Transverse colon (tissue), 4 donors: ENCODE measurements at regions not wholly inside any gene's neighbourhood (a gene's known extent, or its start where the extent isn't known, plus 50 kb on each side); places are given as distances from the start of the nearest gene placed in this dataset.

Source experiments
- DNase-seq: peaks from one replicate; pipeline ENCODE4 v3.0.0-alpha.2; 2019
- H3K27ac ChIP-seq, 4 donors: fragments of 200-600 bp; sonication (generic); 2 replicates each; pipeline ENCODE4 v1.5.1; 2016 to 2018; ENCODE audit warnings: inconsistent platforms in 4 of 4
- H3K27me3 ChIP-seq: fragments of 200-600 bp; sonication (generic); 2 replicates; pipeline ENCODE4 v1.5.1; 2017; ENCODE audit warnings: inconsistent platforms
- H3K36me3 ChIP-seq, 4 donors: fragments of 200-600 bp; sonication (generic); 2 replicates each; pipeline ENCODE4 v1.5.1; 2017 to 2019; ENCODE audit warnings: inconsistent platforms in 4 of 4
- H3K4me1 ChIP-seq, 4 donors: fragments of 200-600 bp; sonication (generic); 2 replicates each; pipeline ENCODE4 v1.5.1; 2017 to 2020; ENCODE audit warnings: inconsistent platforms in 4 of 4
- H3K4me3 ChIP-seq, 4 donors: fragments of 200-600 bp; sonication (generic); 1 replicate in 1 of 4; 2 replicates in 3 of 4; pipeline versions ENCODE4 v1.5.1 to v1.6.1; 2017 to 2019; ENCODE audit warnings: inconsistent platforms in 4 of 4
- H3K9me3 ChIP-seq, 2 donors: fragments of 200-600 bp; sonication (generic); 2 replicates each; pipeline ENCODE4 v1.5.1; 2017 to 2019; ENCODE audit warnings: inconsistent platforms in 2 of 2
- CTCF ChIP-seq, 5 experiments: fragments of 200-600 bp in 3 of 5; fragments of 450-650 bp in 2 of 5; sonication (generic) in 3 of 5; IDR thresholded peaks; 1 replicate in 2 of 5; 2 replicates in 3 of 5; pipeline ENCODE4 v1.5.1; 2016 to 2017; ENCODE audit warnings: antibody characterized with exemption in 5 of 5, inconsistent platforms in 3 of 5, mild to moderate bottlenecking in 2 of 5, moderate library complexity in 1 of 5
- EP300 ChIP-seq: sonication (generic); formaldehyde crosslinking; IDR thresholded peaks from one replicate; pipeline ENCODE4 v1.6.1; 2017; ENCODE audit warnings: antibody characterized with exemption, low read depth
- POLR2A ChIP-seq: fragments of 450-650 bp; IDR thresholded peaks from one replicate; pipeline ENCODE4 v1.6.1; 2016; ENCODE audit warnings: antibody characterized with exemption, mild to moderate bottlenecking, moderate library complexity
- POLR2AphosphoS5 ChIP-seq, 3 donors: sonication (generic); formaldehyde crosslinking; IDR thresholded peaks; one replicate each; pipeline ENCODE4 v1.6.1; 2016; ENCODE audit warnings: antibody characterized with exemption in 3 of 3
- WGBS, 2 donors: methylation state at CpG; one replicate each; pipeline ENCODE4 v1.1.5; 2018; ENCODE audit warnings: low coverage in 1 of 2; 5-methylcytosine and 5-hydroxymethylcytosine counted together
- in situ Hi-C, 4 donors: fragments of 200-750 bp; cut with MboI; loops; one replicate each; pipeline versions ENCODE4 v1.15.0 to v1.15.1; 2017; ENCODE audit warnings: low sequenced_read_pairs in 3 of 4, low pct_ligation_motif_present in 1 of 4, low pct_unique_long_range_greater_than_20kb in 1 of 4
- intact Hi-C: fragments of 100-400 bp; cut with DNase I; formaldehyde crosslinking; loops from one replicate; pipeline ENCODE4 v1.15.1; 2023; ENCODE audit warnings: low total_unique reads

GRCh38 chr2:3965953-3966352 is 262.6 kb downstream of the DCDC2C start:
- no peak for TF ChIP-seq EP300
- no peak for TF ChIP-seq POLR2AphosphoS5 (IDR thresholded peaks at IDR 0.05)
- no peak for TF ChIP-seq CTCF (IDR thresholded peaks at IDR 0.05)
- TF ChIP-seq POLR2A, result no peak
- in situ Hi-C loops, result no loop called here
- intact Hi-C loops, result no loop called here
- H3K4me3 ChIP-seq, result no peak overlapping the region
- H3K9me3 ChIP-seq, result no peaks in the 10 kb centered on the region
- no peaks in the 10 kb centered on the region for H3K4me1 ChIP-seq
- 82% methylated on average over 5 of the region's 5 CpGs; no CpG with 5 or more reads in 1 of the 2 donors for WGBS, 2 donors
- H3K27ac ChIP-seq, result no peak overlapping the region
- H3K36me3 ChIP-seq, result no peaks in the 10 kb centered on the region
- no peaks in the 10 kb centered on the region for H3K27me3 ChIP-seq
- DNase-seq, result no peak

- no peak for TF ChIP-seq POLR2AphosphoS5 (IDR thresholded peaks at IDR 0.05)
- no peak for TF ChIP-seq EP300
- TF ChIP-seq POLR2A, result no peak
- TF ChIP-seq CTCF (IDR thresholded peaks at IDR 0.05), result no peak
- in situ Hi-C loops, result no loop called here
- H3K4me1 ChIP-seq, result no peaks in the 10 kb centered on the region
- no peaks in the 10 kb centered on the region for H3K9me3 ChIP-seq
- no peak overlapping the region for H3K27ac ChIP-seq
- no peak for DNase-seq
- intact Hi-C loops, result no loop called here
- H3K27me3 ChIP-seq, result no peaks in the 10 kb centered on the region
- no peaks in the 10 kb centered on the region for H3K36me3 ChIP-seq
- 73% methylated on average over 5 of the region's 5 CpGs; no CpG with 5 or more reads in 1 of the 2 donors for WGBS, 2 donors
- H3K4me3 ChIP-seq, result no peak overlapping the region
Observed at GRCh38 chr2:3966470-3966869, 263.1 kb downstream of the DCDC2C start.

- intact Hi-C loops, result no loop called here
- 55 to 100% methylated on average over 1 to 6 of the region's 6 CpGs for whole genome bisulfite sequencing, 2 donors
- Histone ChIP-seq H3K27me3 (no peaks in the 10 kb centered on the region), H3K9me3 (no peaks in the 10 kb centered on the region), H3K4me1 (no peaks in the 10 kb centered on the region), H3K27ac (no peak overlapping the region), H3K4me3 (no peak overlapping the region), H3K36me3 (no peaks in the 10 kb centered on the region)
- in situ Hi-C loops, result no loop called here
- DNase-seq, result no peak
- no peak for TF ChIP-seq EP300
- no peak for TF ChIP-seq POLR2A
- no peak for TF ChIP-seq CTCF (IDR thresholded peaks at IDR 0.05)
Observed at GRCh38 chr2:3968736-3969135, 265.4 kb downstream of the DCDC2C start.

- intact Hi-C loops (no loop called here), in situ Hi-C loops (no loop called here)
- DNase-seq, result no peak
Observed at GRCh38 chr2:3970791-3971651, 267.6 kb downstream of the DCDC2C start.

More at GRCh38 chr2:3970791-3971651, 267.6 kb downstream of the DCDC2C start:
- H3K27me3 ChIP-seq, result no peaks in the 10 kb centered on the region
- no peaks in the 10 kb centered on the region for H3K9me3 ChIP-seq
- no peak overlapping the region for H3K27ac ChIP-seq
- TF ChIP-seq EP300 (no peak), POLR2A (no peak), POLR2AphosphoS5 (IDR thresholded peaks at IDR 0.05) (no peak), CTCF (IDR thresholded peaks at IDR 0.05) (no peak)
- H3K4me1 ChIP-seq, result no peaks in the 10 kb centered on the region
- no peak overlapping the region for H3K4me3 ChIP-seq
- no peaks in the 10 kb centered on the region for H3K36me3 ChIP-seq
- 59 to 91% methylated on average over 8 to 17 of the region's 17 CpGs for WGBS, 2 donors
